ENCODE measurements at regions not wholly inside any gene's neighbourhood (a gene's known extent, or its start where the extent isn't known, plus 50 kb on each side); places are given as distances from the start of the nearest gene placed in this dataset.

DNA sequence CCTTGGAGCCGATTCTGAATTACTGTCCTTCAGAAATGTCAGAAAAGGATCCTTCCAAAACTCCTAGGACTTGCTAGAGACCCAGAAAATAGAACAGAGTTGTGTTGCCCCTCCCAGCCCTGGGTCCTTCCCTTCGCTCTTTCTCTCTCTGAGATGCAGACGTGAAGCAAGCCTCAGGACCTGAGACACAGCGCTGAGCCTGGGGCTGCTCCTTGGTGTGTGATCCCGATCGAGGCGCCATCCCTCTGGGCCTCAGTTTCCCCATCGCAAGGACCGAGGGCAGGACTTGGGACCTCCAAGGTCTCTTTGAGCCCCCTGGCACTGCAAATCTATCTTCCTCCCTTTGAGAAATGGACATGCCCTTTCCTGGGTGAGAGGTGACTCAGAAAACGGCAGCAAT lies 533.5 kb downstream of the TBC1D22A start:
- Histone ChIP-seq H3F3A (ENCODE audit: control insufficient read depth, insufficient read depth) (no peaks in the 10 kb centered on the region), H4K20me1 (ENCODE audit: control insufficient read depth, insufficient read depth, low read depth, low read length) (no peaks in the 10 kb centered on the region), H3K27ac (ENCODE audit: low read depth, low read length) (no peak overlapping the region), H3K4me3 (ENCODE audit: low read length) (no peak overlapping the region), H3K27me3 (ENCODE audit: control insufficient read depth, low read length) (no peaks in the 10 kb centered on the region), H3K79me2 (ENCODE audit: control insufficient read depth, low read length) (no peaks in the 10 kb centered on the region), H3K36me3 (ENCODE audit: control insufficient read depth, low read length) (no peaks in the 10 kb centered on the region), H3K4me2 (ENCODE audit: low read length) (no peak overlapping the region), H3K4me1 (ENCODE audit: control insufficient read depth, low read length) (no peaks in the 10 kb centered on the region), H3K9me2 (replicated peaks; ENCODE audit: control insufficient read depth, low read length) (no peaks in the 10 kb centered on the region), H3K9me3 (ENCODE audit: control insufficient read depth, insufficient read depth, low read length) (no peaks in the 10 kb centered on the region)
- TF ChIP-seq, protein P1, sequence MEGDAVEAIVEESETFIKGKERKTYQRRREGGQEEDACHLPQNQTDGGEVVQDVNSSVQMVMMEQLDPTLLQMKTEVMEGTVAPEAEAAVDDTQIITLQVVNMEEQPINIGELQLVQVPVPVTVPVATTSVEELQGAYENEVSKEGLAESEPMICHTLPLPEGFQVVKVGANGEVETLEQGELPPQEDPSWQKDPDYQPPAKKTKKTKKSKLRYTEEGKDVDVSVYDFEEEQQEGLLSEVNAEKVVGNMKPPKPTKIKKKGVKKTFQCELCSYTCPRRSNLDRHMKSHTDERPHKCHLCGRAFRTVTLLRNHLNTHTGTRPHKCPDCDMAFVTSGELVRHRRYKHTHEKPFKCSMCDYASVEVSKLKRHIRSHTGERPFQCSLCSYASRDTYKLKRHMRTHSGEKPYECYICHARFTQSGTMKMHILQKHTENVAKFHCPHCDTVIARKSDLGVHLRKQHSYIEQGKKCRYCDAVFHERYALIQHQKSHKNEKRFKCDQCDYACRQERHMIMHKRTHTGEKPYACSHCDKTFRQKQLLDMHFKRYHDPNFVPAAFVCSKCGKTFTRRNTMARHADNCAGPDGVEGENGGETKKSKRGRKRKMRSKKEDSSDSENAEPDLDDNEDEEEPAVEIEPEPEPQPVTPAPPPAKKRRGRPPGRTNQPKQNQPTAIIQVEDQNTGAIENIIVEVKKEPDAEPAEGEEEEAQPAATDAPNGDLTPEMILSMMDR (IDR thresholded peaks at IDR 0.05; ENCODE audit: low read depth, low read length, poor library complexity, severe bottlenecking): no peak
- no peak for TF ChIP-seq EZH2phosphoT487 (IDR thresholded peaks at IDR 0.05; ENCODE audit: borderline replicate concordance, low read length)

DNA sequence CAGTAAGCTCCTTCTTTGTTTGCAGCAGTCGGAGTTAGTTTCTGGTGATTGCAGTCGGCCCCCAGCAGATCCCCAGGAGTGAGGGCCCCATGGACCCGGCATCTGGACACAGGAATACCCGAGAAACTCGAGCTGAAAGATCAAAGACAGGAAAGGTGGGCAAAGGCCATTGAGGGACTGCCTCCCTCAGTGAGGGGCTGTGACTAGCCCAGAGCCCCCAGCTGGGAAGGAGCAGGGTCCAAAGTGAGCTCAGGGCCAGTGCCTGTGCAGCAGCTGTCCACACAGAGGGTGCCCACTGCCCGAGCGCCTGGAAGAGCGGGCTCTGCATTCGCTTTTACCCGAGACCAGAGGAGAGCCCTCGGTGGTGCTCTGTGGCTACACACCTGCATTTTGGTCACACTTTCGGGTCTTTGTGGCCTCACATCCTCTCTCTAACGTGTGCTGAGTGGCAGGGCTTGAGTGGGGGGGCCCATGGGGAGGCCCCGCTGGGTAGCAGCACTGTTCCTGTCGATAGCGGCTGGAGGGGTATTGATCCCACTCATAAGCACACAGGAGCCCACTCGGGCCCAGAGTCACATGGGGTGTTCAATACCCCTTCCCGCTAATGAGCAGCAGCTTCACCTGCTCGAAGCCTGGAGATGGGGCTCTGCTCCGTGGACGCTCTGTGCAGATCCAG lies 532.9 kb downstream of the TBC1D22A start:
- no peaks in the 10 kb centered on the region for H3K4me1 ChIP-seq (ENCODE audit: control insufficient read depth, low read length)
- no peak overlapping the region for H3K4me3 ChIP-seq (ENCODE audit: low read length)
- no peak overlapping the region for H3K4me2 ChIP-seq (ENCODE audit: low read length)
- H3K9me2 ChIP-seq (replicated peaks; ENCODE audit: control insufficient read depth, low read length): no peaks in the 10 kb centered on the region
- H4K20me1 ChIP-seq (ENCODE audit: control insufficient read depth, insufficient read depth, low read depth, low read length): no peaks in the 10 kb centered on the region
- H3K9me3 ChIP-seq (ENCODE audit: control insufficient read depth, insufficient read depth, low read length): no peaks in the 10 kb centered on the region
- H3K79me2 ChIP-seq (ENCODE audit: control insufficient read depth, low read length): no peaks in the 10 kb centered on the region
- no peaks in the 10 kb centered on the region for H3K27me3 ChIP-seq (ENCODE audit: control insufficient read depth, low read length)
- no peaks in the 10 kb centered on the region for H3K36me3 ChIP-seq (ENCODE audit: control insufficient read depth, low read length)
- TF ChIP-seq EZH2phosphoT487 (IDR thresholded peaks at IDR 0.05; ENCODE audit: borderline replicate concordance, low read length): no peak
- TF ChIP-seq, protein P1 (IDR thresholded peaks at IDR 0.05; ENCODE audit: low read depth, low read length, poor library complexity, severe bottlenecking): no peak
- H3K27ac ChIP-seq (ENCODE audit: low read depth, low read length): no peak overlapping the region
- no peaks in the 10 kb centered on the region for H3F3A ChIP-seq (ENCODE audit: control insufficient read depth, insufficient read depth)

DNA sequence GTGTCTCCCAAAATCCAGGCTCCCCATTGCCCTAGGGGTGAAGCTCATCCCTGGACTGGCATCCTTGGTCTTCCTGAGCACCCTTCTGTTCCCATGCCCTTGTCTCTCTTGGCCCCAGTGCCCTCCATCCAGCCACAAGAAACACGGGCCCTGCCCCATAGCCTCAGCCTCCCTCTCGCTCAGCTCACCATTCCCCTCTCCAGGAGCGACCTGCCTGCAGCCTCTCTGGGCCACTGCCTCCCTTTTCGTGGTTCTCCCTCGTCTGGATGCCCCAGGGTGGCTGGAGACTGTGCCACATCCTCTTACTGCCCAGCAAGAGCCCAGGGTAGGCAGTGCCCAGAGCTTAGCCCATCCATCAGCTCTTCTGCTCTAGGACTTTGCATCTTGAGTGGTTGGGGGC lies 532.1 kb downstream of the TBC1D22A start:
- Histone ChIP-seq H3K27ac (ENCODE audit: low read depth, low read length) (no peak overlapping the region), H3K9me3 (ENCODE audit: control insufficient read depth, insufficient read depth, low read length) (no peaks in the 10 kb centered on the region), H3K9me2 (replicated peaks; ENCODE audit: control insufficient read depth, low read length) (no peaks in the 10 kb centered on the region), H3K36me3 (ENCODE audit: control insufficient read depth, low read length) (no peaks in the 10 kb centered on the region), H3F3A (ENCODE audit: control insufficient read depth, insufficient read depth) (no peaks in the 10 kb centered on the region), H3K4me1 (ENCODE audit: control insufficient read depth, low read length) (no peaks in the 10 kb centered on the region), H3K4me3 (ENCODE audit: low read length) (no peak overlapping the region), H3K27me3 (ENCODE audit: control insufficient read depth, low read length) (no peaks in the 10 kb centered on the region), H3K4me2 (ENCODE audit: low read length) (no peak overlapping the region), H4K20me1 (ENCODE audit: control insufficient read depth, insufficient read depth, low read depth, low read length) (no peaks in the 10 kb centered on the region), H3K79me2 (ENCODE audit: control insufficient read depth, low read length) (no peaks in the 10 kb centered on the region)
- no peak for TF ChIP-seq EZH2phosphoT487 (IDR thresholded peaks at IDR 0.05; ENCODE audit: borderline replicate concordance, low read length)
- TF ChIP-seq, protein P1 (IDR thresholded peaks at IDR 0.05; ENCODE audit: low read depth, low read length, poor library complexity, severe bottlenecking): no peak
